ENCODE measurements at regions not wholly inside any gene's neighbourhood (a gene's known extent, or its start where the extent isn't known, plus 50 kb on each side); places are given as distances from the start of the nearest gene placed in this dataset.

GRCh38 chr20:55782912-55783253 lies 222.4 kb downstream of the CBLN4 start:
- TF ChIP-seq CTCF (IDR thresholded peaks at IDR 0.05; ENCODE audit: poor library complexity) = no peak
- TF ChIP-seq EZH2phosphoT487 (IDR thresholded peaks at IDR 0.05; ENCODE audit: low read depth, severe bottlenecking, unreplicated experiment) = no peak
- no peak for TF ChIP-seq EZH2 (IDR thresholded peaks at IDR 0.05; ENCODE audit: borderline replicate concordance)
